SK-N-SH (cell line): ENCODE measurements at regions not wholly inside any gene's neighbourhood (a gene's known extent, or its start where the extent isn't known, plus 50 kb on each side); places are given as distances from the start of the nearest gene placed in this dataset.

Source experiments
- CTCF ChIP-seq: fragments of 200-600 bp; sonication (generic); IDR thresholded peaks from 2 replicates; pipeline ENCODE4 v1.6.1; 2017; ENCODE audit warnings: antibody characterized with exemption, mild to moderate bottlenecking, moderate library complexity
- FOXJ3 ChIP-seq: sonication (generic); formaldehyde crosslinking; IDR thresholded peaks from 2 replicates; pipeline ENCODE4 v1.5.1; 2020; ENCODE audit warnings: mild to moderate bottlenecking, missing genetic modification reagents
- JUND ChIP-seq: IDR thresholded peaks from 2 replicates; pipeline ENCODE4 v1.4.0; 2012
- MEF2A ChIP-seq: IDR thresholded peaks from 2 replicates; pipeline ENCODE4 v1.4.0; 2012; ENCODE audit warnings: low read depth, borderline replicate concordance
- NRF1 ChIP-seq: IDR thresholded peaks from 2 replicates; pipeline ENCODE4 v1.6.1; 2012; ENCODE audit warnings: low read depth, mild to moderate bottlenecking, low read length
- REST ChIP-seq: IDR thresholded peaks from 2 replicates; pipeline ENCODE4 v1.6.1; 2012; ENCODE audit warnings: mild to moderate bottlenecking, low read depth, low read length, moderate library complexity
- RFX5 ChIP-seq: IDR thresholded peaks from 2 replicates; pipeline ENCODE4 v1.6.1; 2012; ENCODE audit warnings: mild to moderate bottlenecking, improper control_type of control experiment, low read length
- TAF1 ChIP-seq: IDR thresholded peaks from 2 replicates; pipeline ENCODE4 v1.6.1; 2012; ENCODE audit warnings: low read depth, mild to moderate bottlenecking, low read length, moderate library complexity, borderline replicate concordance

- TF ChIP-seq RFX5 (no peak), NRF1 (no peak), CTCF (no peak), FOXJ3 (CRISPR knock-in tag) (no peak), JUND (no peak), MEF2A (no peak), TAF1 (no peak), REST (no peak)
Observed at GRCh38 chr9:30478684-30479083, 1905.8 kb upstream of the ACO1 start.
